ENCODE measurements at regions not wholly inside any gene's neighbourhood (a gene's known extent, or its start where the extent isn't known, plus 50 kb on each side); places are given as distances from the start of the nearest gene placed in this dataset.
"Not testable (repeated sequence)": the region's sequence is repeated elsewhere in the genome, so short reads cannot be mapped to it uniquely, and the experiment has no call there.

- no peak for DNase-seq
These were observed 254.9 kb upstream of the PCDH20 start for GRCh38 chr13:61670384-61671161.

- no peak for DNase-seq
These were observed 249.4 kb upstream of the PCDH20 start for GRCh38 chr13:61664801-61665705.

GRCh38 chr13:61654481-61654880, 238.8 kb upstream of the PCDH20 start:
- DNase-seq, result peak; percentile 22

GRCh38 chr13:61648547-61648946, 232.9 kb upstream of the PCDH20 start:
- DNase-seq, result no peak

GRCh38 chr13:61612192-61612591, 196.5 kb upstream of the PCDH20 start:
- DNase-seq, result no peak

- no peak for DNase-seq
These were observed 192.5 kb upstream of the PCDH20 start for GRCh38 chr13:61608138-61608537.

GRCh38 chr13:61600360-61601033, 184.8 kb upstream of the PCDH20 start:
- no peak for DNase-seq

- no peak for DNase-seq
These were observed 176.8 kb upstream of the PCDH20 start for GRCh38 chr13:61592489-61592888.

GRCh38 chr13:61575973-61576372, 160.3 kb upstream of the PCDH20 start:
- no peak for DNase-seq

- DNase-seq, result no peak
These were observed 148.0 kb upstream of the PCDH20 start for GRCh38 chr13:61563645-61564044.

- no peak for DNase-seq
These were observed 131.3 kb upstream of the PCDH20 start for GRCh38 chr13:61546911-61547310.

GRCh38 chr13:61546413-61546812, 130.8 kb upstream of the PCDH20 start:
- no peak for DNase-seq

- DNase-seq, result no peak
These were observed 120.8 kb upstream of the PCDH20 start for GRCh38 chr13:61536433-61536832.

GRCh38 chr13:61531383-61532065, 115.9 kb upstream of the PCDH20 start:
- DNase-seq, result no peak

GRCh38 chr13:61519214-61519613, 103.6 kb upstream of the PCDH20 start:
- not testable (repeated sequence) for DNase-seq

GRCh38 chr13:61508936-61509335, 93.3 kb upstream of the PCDH20 start:
- no peak for DNase-seq

- no peak for DNase-seq
These were observed 84.5 kb upstream of the PCDH20 start for GRCh38 chr13:61500176-61500575.

GRCh38 chr13:61495648-61496047, 80.0 kb upstream of the PCDH20 start:
- no peak for DNase-seq

GRCh38 chr13:61493556-61493955, 77.9 kb upstream of the PCDH20 start:
- DNase-seq, result not testable (repeated sequence)

GRCh38 chr13:61486496-61486895, 70.8 kb upstream of the PCDH20 start:
- no peak for DNase-seq

GRCh38 chr13:61485128-61485765, 69.6 kb upstream of the PCDH20 start:
- DNase-seq, result no peak

GRCh38 chr13:61477619-61478018, 62.0 kb upstream of the PCDH20 start:
- DNase-seq, result no peak

All from hindlimb muscle (tissue), 1 donor.